ENCODE measurements at regions not wholly inside any gene's neighbourhood (a gene's known extent, or its start where the extent isn't known, plus 50 kb on each side); places are given as distances from the start of the nearest gene placed in this dataset.

- FAIRE-seq: no peak
- H2AFZ ChIP-seq (ENCODE audit: control insufficient read depth, low read length): no peak overlapping the region
These were observed 317.2 kb upstream of the CDH2 start for GRCh38 chr18:28494151-28494550.

DNA sequence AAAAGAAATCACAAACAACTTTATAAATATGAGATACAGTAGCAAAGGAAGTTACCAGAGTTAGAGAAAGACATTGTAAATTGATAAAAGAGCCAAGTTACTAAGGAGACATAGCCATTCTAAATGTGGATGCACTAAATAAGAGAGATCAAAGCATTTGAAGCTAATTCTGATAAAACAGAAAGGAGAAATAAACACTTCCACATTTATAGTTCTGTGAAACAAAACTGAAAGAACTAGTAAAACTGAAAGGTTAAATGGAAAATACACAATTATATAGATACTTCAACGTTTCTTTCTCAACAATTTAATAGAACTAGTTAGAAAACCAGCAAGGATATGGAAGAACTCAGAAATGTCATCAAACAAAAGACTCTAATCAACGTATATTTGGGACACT, 309.0 kb upstream of the CDH2 start:
- H3K9me1 ChIP-seq (ENCODE audit: control insufficient read depth, extremely low read depth, insufficient read depth, low read length): no peaks in the 10 kb centered on the region
- H2AFZ ChIP-seq (ENCODE audit: control insufficient read depth, low read length): no peak overlapping the region
- FAIRE-seq (no peak), DNase-seq (ENCODE audit: low read depth, low spot score) (no peak)
- no peaks in the 10 kb centered on the region for H4K20me1 ChIP-seq (ENCODE audit: control insufficient read depth, extremely low read depth, insufficient read depth, low read length)
- TF ChIP-seq EZH2 (IDR thresholded peaks at IDR 0.05; ENCODE audit: low read length): no peak
- TF ChIP-seq, protein P1, sequence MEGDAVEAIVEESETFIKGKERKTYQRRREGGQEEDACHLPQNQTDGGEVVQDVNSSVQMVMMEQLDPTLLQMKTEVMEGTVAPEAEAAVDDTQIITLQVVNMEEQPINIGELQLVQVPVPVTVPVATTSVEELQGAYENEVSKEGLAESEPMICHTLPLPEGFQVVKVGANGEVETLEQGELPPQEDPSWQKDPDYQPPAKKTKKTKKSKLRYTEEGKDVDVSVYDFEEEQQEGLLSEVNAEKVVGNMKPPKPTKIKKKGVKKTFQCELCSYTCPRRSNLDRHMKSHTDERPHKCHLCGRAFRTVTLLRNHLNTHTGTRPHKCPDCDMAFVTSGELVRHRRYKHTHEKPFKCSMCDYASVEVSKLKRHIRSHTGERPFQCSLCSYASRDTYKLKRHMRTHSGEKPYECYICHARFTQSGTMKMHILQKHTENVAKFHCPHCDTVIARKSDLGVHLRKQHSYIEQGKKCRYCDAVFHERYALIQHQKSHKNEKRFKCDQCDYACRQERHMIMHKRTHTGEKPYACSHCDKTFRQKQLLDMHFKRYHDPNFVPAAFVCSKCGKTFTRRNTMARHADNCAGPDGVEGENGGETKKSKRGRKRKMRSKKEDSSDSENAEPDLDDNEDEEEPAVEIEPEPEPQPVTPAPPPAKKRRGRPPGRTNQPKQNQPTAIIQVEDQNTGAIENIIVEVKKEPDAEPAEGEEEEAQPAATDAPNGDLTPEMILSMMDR (optimal IDR thresholded peaks at IDR 0.05 in 1 of 3, IDR thresholded peaks at IDR 0.05 in 1 of 3, conservative IDR thresholded peaks at IDR 0.05 in 1 of 3; ENCODE audit: extremely low read depth in 1 of 3, insufficient read depth in 2 of 3, low read length in 3 of 3): no peak
- H3K4me1 ChIP-seq (ENCODE audit: control insufficient read depth, extremely low read depth, insufficient read depth, low read length): no peaks in the 10 kb centered on the region
- no peak overlapping the region for H3K4me3 ChIP-seq (ENCODE audit: control insufficient read depth in 2 of 3, extremely low read depth in 1 of 3, insufficient read depth in 2 of 3, low read depth in 1 of 3, low read length in 3 of 3)
- H3K9me3 ChIP-seq (ENCODE audit: control insufficient read depth, low read depth, low read length): no peaks in the 10 kb centered on the region
- no peaks in the 10 kb centered on the region for H3K27me3 ChIP-seq (ENCODE audit: control insufficient read depth, extremely low read depth, insufficient read depth, low read length)
- H3K36me3 ChIP-seq (ENCODE audit: control insufficient read depth in 2 of 2, extremely low read depth in 1 of 2, insufficient read depth in 2 of 2, low read length in 2 of 2): no peaks in the 10 kb centered on the region
- no peak overlapping the region for H3K9ac ChIP-seq (ENCODE audit: control insufficient read depth, extremely low read depth, insufficient read depth, low read length)
- dilution Hi-C loops (cut with MboI; ENCODE audit: extremely low pct_ligation_motif_present, low sequenced_read_pairs): no loop called here
- no peaks in the 10 kb centered on the region for H3K79me2 ChIP-seq (ENCODE audit: control insufficient read depth, insufficient read depth, low read length)
- no peak overlapping the region for H3K27ac ChIP-seq (ENCODE audit: control insufficient read depth, insufficient read depth, low read length)
- no peak overlapping the region for H3K4me2 ChIP-seq (ENCODE audit: control insufficient read depth, extremely low read depth, insufficient read depth, low read depth, low read length)

More at GRCh38 chr18:28494151-28494550, 317.2 kb upstream of the CDH2 start:
- Histone ChIP-seq H3K27ac (ENCODE audit: control insufficient read depth, insufficient read depth, low read length) (no peak overlapping the region), H4K20me1 (ENCODE audit: control insufficient read depth, extremely low read depth, insufficient read depth, low read length) (no peaks in the 10 kb centered on the region), H3K4me3 (ENCODE audit: control insufficient read depth in 2 of 3, extremely low read depth in 1 of 3, insufficient read depth in 2 of 3, low read depth in 1 of 3, low read length in 3 of 3) (no peak overlapping the region), H3K79me2 (ENCODE audit: control insufficient read depth, insufficient read depth, low read length) (no peaks in the 10 kb centered on the region), H3K9me3 (ENCODE audit: control insufficient read depth, low read depth, low read length) (no peaks in the 10 kb centered on the region), H3K36me3 (ENCODE audit: control insufficient read depth in 2 of 2, extremely low read depth in 1 of 2, insufficient read depth in 2 of 2, low read length in 2 of 2) (no peaks in the 10 kb centered on the region), H3K9ac (ENCODE audit: control insufficient read depth, extremely low read depth, insufficient read depth, low read length) (no peak overlapping the region), H3K27me3 (ENCODE audit: control insufficient read depth, extremely low read depth, insufficient read depth, low read length) (no peaks in the 10 kb centered on the region), H3K4me2 (ENCODE audit: control insufficient read depth, extremely low read depth, insufficient read depth, low read depth, low read length) (no peak overlapping the region), H3K9me1 (ENCODE audit: control insufficient read depth, extremely low read depth, insufficient read depth, low read length) (no peaks in the 10 kb centered on the region), H3K4me1 (ENCODE audit: control insufficient read depth, extremely low read depth, insufficient read depth, low read length) (no peaks in the 10 kb centered on the region)
- TF ChIP-seq, protein P1 (optimal IDR thresholded peaks at IDR 0.05 in 1 of 3, IDR thresholded peaks at IDR 0.05 in 1 of 3, conservative IDR thresholded peaks at IDR 0.05 in 1 of 3; ENCODE audit: extremely low read depth in 1 of 3, insufficient read depth in 2 of 3, low read length in 3 of 3): no peak
- TF ChIP-seq EZH2 (IDR thresholded peaks at IDR 0.05; ENCODE audit: low read length): no peak
- dilution Hi-C loops (cut with MboI; ENCODE audit: extremely low pct_ligation_motif_present, low sequenced_read_pairs): no loop called here
- DNase-seq (ENCODE audit: low read depth, low spot score): no peak

Data from keratinocyte (primary cell).